ENCODE measurements at regions not wholly inside any gene's neighbourhood (a gene's known extent, or its start where the extent isn't known, plus 50 kb on each side); places are given as distances from the start of the nearest gene placed in this dataset.

- TF ChIP-seq, protein P1, sequence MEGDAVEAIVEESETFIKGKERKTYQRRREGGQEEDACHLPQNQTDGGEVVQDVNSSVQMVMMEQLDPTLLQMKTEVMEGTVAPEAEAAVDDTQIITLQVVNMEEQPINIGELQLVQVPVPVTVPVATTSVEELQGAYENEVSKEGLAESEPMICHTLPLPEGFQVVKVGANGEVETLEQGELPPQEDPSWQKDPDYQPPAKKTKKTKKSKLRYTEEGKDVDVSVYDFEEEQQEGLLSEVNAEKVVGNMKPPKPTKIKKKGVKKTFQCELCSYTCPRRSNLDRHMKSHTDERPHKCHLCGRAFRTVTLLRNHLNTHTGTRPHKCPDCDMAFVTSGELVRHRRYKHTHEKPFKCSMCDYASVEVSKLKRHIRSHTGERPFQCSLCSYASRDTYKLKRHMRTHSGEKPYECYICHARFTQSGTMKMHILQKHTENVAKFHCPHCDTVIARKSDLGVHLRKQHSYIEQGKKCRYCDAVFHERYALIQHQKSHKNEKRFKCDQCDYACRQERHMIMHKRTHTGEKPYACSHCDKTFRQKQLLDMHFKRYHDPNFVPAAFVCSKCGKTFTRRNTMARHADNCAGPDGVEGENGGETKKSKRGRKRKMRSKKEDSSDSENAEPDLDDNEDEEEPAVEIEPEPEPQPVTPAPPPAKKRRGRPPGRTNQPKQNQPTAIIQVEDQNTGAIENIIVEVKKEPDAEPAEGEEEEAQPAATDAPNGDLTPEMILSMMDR (IDR thresholded peaks at IDR 0.05): no peak
- TF ChIP-seq POLR2A (IDR thresholded peaks at IDR 0.05): no peak
Observed at GRCh38 chr3:182308328-182308727, 485.0 kb upstream of the ATP11B start.

All from body of pancreas (tissue), 4 donors.